ENCODE measurements at regions not wholly inside any gene's neighbourhood (a gene's known extent, or its start where the extent isn't known, plus 50 kb on each side); places are given as distances from the start of the nearest gene placed in this dataset.

- no peak overlapping the region for H3K4me3 Mint-ChIP-seq
- no peaks in the 10 kb centered on the region for H3K9me3 Mint-ChIP-seq
- H3K36me3 Mint-ChIP-seq (ENCODE audit: low read depth): no peaks in the 10 kb centered on the region
- H3K27me3 Mint-ChIP-seq (ENCODE audit: low read depth): no peaks in the 10 kb centered on the region
- no peaks in the 10 kb centered on the region for H3K4me1 Mint-ChIP-seq (ENCODE audit: low read depth)
- H3K27ac Mint-ChIP-seq: no peak overlapping the region
Observed at GRCh38 chrY:15577886-15578285, 1053.6 kb downstream of the NLGN4Y start.

GRCh38 chrY:15578761-15579160, 1054.4 kb downstream of the NLGN4Y start:
- no peaks in the 10 kb centered on the region for H3K36me3 Mint-ChIP-seq (ENCODE audit: low read depth)
- no peak overlapping the region for H3K27ac Mint-ChIP-seq
- no peak overlapping the region for H3K4me3 Mint-ChIP-seq
- H3K9me3 Mint-ChIP-seq: no peaks in the 10 kb centered on the region
- no peaks in the 10 kb centered on the region for H3K27me3 Mint-ChIP-seq (ENCODE audit: low read depth)
- no peaks in the 10 kb centered on the region for H3K4me1 Mint-ChIP-seq (ENCODE audit: low read depth)

- Mint-ChIP-seq H3K36me3 (ENCODE audit: low read depth) (no peaks in the 10 kb centered on the region), H3K27me3 (ENCODE audit: low read depth) (no peaks in the 10 kb centered on the region), H3K27ac (no peak overlapping the region), H3K4me1 (ENCODE audit: low read depth) (no peaks in the 10 kb centered on the region), H3K4me3 (no peak overlapping the region), H3K9me3 (no peaks in the 10 kb centered on the region)
Observed at GRCh38 chrY:15579245-15579644, 1054.9 kb downstream of the NLGN4Y start.

DNA sequence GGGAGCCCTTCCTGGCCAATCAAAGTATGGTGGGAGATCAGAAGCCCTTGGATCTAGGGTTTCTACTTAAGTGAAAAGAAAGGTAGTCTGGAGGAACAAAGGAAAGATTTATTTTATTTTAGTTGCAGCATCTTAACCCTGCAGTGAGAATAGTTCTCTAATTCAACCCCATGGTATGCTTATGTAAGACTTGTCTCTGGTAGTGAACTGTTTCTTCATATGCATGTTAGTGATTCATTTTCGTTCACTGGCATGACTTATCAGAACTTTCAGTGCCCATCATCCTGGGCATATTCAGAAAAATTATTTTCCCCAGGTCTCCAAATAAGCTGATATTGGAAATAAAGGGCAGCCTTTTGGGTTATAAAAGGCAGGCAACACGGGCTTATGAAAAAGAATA, 1058.8 kb downstream of the NLGN4Y start:
- Mint-ChIP-seq H3K36me3 (ENCODE audit: low read depth) (no peaks in the 10 kb centered on the region), H3K27ac (no peak overlapping the region), H3K9me3 (no peaks in the 10 kb centered on the region), H3K4me1 (ENCODE audit: low read depth) (no peaks in the 10 kb centered on the region), H3K27me3 (ENCODE audit: low read depth) (no peaks in the 10 kb centered on the region), H3K4me3 (no peak overlapping the region)

- Mint-ChIP-seq H3K36me3 (ENCODE audit: low read depth) (no peaks in the 10 kb centered on the region), H3K4me1 (ENCODE audit: low read depth) (no peaks in the 10 kb centered on the region), H3K27ac (no peak overlapping the region), H3K9me3 (no peaks in the 10 kb centered on the region), H3K27me3 (ENCODE audit: low read depth) (no peaks in the 10 kb centered on the region), H3K4me3 (no peak overlapping the region)
Observed at GRCh38 chrY:15592957-15593356, 1068.6 kb downstream of the NLGN4Y start.

DNA sequence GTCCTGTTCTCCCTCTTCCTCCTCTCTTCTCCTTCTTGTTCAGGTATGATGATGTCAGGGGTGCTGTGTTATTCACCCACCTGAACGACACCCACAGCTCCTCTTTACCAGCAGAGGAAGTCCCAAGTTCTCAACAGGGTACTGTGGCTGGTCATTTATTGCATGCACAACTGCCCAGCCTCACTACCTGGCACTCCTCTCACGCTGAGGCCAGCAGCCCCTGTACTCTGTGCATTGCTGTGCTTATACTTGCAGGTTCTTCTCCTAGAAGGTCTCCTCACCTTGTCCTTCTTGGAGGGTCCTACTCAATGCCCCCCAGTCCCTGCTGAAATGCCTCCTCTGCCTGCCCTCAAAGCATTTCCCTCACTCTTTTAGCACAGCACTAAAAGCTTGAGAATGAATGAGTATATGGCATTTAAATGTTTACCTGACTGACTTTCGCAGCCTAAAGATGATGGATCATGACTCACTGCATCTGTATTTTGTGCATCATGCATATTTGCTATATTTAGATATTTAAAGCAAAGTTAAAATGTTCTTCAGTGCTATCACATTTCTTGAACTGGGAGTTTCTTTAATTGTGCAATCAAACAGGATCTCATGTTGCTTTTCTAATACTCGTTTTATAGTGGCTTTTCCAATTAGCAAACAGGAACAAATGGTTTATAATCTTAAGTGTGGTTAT, 1069.3 kb downstream of the NLGN4Y start:
- Mint-ChIP-seq H3K27me3 (ENCODE audit: low read depth) (no peaks in the 10 kb centered on the region), H3K9me3 (no peaks in the 10 kb centered on the region), H3K36me3 (ENCODE audit: low read depth) (no peaks in the 10 kb centered on the region), H3K4me1 (ENCODE audit: low read depth) (no peaks in the 10 kb centered on the region), H3K27ac (no peak overlapping the region), H3K4me3 (no peak overlapping the region)

DNA sequence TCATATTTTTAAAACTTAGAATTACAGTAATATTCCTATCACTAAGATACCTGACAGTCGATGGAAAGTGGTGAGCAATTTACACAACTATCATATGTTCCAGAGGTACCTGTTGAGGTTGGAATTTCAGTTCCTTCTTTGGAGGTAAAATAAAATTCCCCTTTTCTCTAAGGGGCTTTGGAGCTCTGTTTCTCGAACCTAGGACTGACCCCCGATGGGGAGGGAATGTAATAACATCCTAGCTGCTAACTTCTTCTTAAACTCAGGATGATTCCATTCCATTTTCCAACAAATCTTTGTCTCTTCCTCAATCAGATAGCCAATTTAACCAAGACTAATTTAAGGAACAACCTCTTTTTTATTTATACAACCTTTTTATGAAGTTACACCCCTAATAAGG, 1069.8 kb downstream of the NLGN4Y start:
- no peaks in the 10 kb centered on the region for H3K36me3 Mint-ChIP-seq (ENCODE audit: low read depth)
- H3K27me3 Mint-ChIP-seq (ENCODE audit: low read depth): no peaks in the 10 kb centered on the region
- no peak overlapping the region for H3K27ac Mint-ChIP-seq
- H3K4me1 Mint-ChIP-seq (ENCODE audit: low read depth): no peaks in the 10 kb centered on the region
- H3K9me3 Mint-ChIP-seq: no peaks in the 10 kb centered on the region
- no peak overlapping the region for H3K4me3 Mint-ChIP-seq

DNA sequence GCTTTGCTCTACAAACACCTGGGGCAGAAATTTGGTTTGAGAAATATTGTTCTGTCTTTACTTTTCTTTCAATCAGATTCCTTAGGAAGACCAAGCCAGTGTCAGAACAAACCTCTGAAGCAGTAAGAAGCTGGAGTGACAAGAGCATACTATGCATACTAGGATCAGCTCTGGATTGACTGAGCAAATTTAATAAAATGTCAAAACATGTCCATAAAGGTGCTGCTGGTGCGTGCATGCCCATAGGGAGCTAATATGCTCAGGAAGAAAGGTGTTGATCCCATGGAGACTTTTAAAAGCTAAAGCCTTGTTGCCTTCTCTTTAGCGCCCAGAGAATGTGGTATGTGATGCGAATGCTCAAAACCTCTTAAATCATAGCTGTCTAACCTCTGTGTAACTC, 1076.2 kb downstream of the NLGN4Y start:
- H3K9me3 Mint-ChIP-seq: no peaks in the 10 kb centered on the region
- H3K36me3 Mint-ChIP-seq (ENCODE audit: low read depth): no peaks in the 10 kb centered on the region
- H3K4me1 Mint-ChIP-seq (ENCODE audit: low read depth): no peaks in the 10 kb centered on the region
- no peak overlapping the region for H3K4me3 Mint-ChIP-seq
- no peak overlapping the region for H3K27ac Mint-ChIP-seq
- H3K27me3 Mint-ChIP-seq (ENCODE audit: low read depth): no peaks in the 10 kb centered on the region

DNA sequence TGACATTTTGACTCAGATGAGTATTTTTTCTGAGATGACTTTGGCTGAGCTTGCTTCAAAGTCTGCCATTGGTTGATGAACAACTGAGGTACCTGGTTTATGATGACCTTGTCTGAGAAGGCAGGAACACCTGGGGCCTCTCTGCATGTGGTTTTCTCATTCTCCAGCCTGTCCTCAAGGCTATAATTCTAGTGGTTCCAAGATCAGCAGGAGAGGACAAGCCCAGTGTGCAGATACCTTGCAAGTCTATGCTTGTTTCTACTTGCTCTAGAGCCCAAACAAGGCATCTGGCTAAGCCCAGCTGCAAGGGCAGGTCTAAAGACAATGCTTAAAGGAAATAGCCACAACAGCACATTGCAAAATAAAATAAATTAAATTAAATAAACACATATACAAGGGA, 1100.0 kb downstream of the NLGN4Y start:
- no peaks in the 10 kb centered on the region for H3K36me3 Mint-ChIP-seq (ENCODE audit: low read depth)
- H3K27me3 Mint-ChIP-seq (ENCODE audit: low read depth): no peaks in the 10 kb centered on the region
- H3K4me3 Mint-ChIP-seq: no peak overlapping the region
- peaks cover 4% of the 10 kb centered on the region for H3K9me3 Mint-ChIP-seq
- no peak overlapping the region for H3K27ac Mint-ChIP-seq
- no peaks in the 10 kb centered on the region for H3K4me1 Mint-ChIP-seq (ENCODE audit: low read depth)

- Mint-ChIP-seq H3K4me1 (ENCODE audit: low read depth) (no peaks in the 10 kb centered on the region), H3K4me3 (no peak overlapping the region), H3K36me3 (ENCODE audit: low read depth) (no peaks in the 10 kb centered on the region), H3K9me3 (no peaks in the 10 kb centered on the region), H3K27me3 (ENCODE audit: low read depth) (no peaks in the 10 kb centered on the region), H3K27ac (no peak overlapping the region)
Observed at GRCh38 chrY:15624928-15625327, 1100.6 kb downstream of the NLGN4Y start.

- Mint-ChIP-seq H3K4me3 (no peak overlapping the region), H3K4me1 (ENCODE audit: low read depth) (no peaks in the 10 kb centered on the region), H3K27ac (no peak overlapping the region), H3K36me3 (ENCODE audit: low read depth) (no peaks in the 10 kb centered on the region), H3K27me3 (ENCODE audit: low read depth) (no peaks in the 10 kb centered on the region), H3K9me3 (no peaks in the 10 kb centered on the region)
Observed at GRCh38 chrY:15648198-15648597, 1123.9 kb downstream of the NLGN4Y start.

GRCh38 chrY:15650056-15650455, 1125.7 kb downstream of the NLGN4Y start:
- Mint-ChIP-seq H3K4me3 (no peak overlapping the region), H3K4me1 (ENCODE audit: low read depth) (no peaks in the 10 kb centered on the region), H3K27me3 (ENCODE audit: low read depth) (no peaks in the 10 kb centered on the region), H3K36me3 (ENCODE audit: low read depth) (no peaks in the 10 kb centered on the region), H3K9me3 (no peaks in the 10 kb centered on the region), H3K27ac (no peak overlapping the region)

DNA sequence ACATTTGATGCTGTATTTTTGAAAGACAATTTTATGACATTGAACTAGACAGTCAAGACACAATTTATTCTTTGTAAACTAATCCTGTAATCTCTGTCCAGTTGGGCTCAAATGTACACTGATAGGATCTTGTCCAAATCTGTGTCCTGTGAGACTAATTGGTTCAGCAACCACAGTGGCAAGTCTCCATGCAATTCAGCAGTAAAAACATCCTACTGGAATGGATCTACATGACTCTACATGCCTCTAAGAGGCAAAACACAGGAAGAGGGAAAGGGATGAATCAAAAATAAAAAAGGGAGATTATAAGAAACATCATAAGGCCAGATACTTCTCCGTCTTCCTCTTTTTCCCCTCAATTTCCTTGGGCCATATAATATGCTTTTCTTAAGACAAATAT, 1164.2 kb downstream of the NLGN4Y start:
- H3K36me3 Mint-ChIP-seq (ENCODE audit: low read depth): no peaks in the 10 kb centered on the region
- H3K4me1 Mint-ChIP-seq (ENCODE audit: low read depth): no peaks in the 10 kb centered on the region
- H3K27ac Mint-ChIP-seq: no peak overlapping the region
- no peaks in the 10 kb centered on the region for H3K27me3 Mint-ChIP-seq (ENCODE audit: low read depth)
- H3K4me3 Mint-ChIP-seq: no peak overlapping the region
- peaks cover 6% of the 10 kb centered on the region for H3K9me3 Mint-ChIP-seq

GRCh38 chrY:15689994-15690393, 1165.7 kb downstream of the NLGN4Y start:
- H3K4me3 Mint-ChIP-seq: no peak overlapping the region
- H3K4me1 Mint-ChIP-seq (ENCODE audit: low read depth): no peaks in the 10 kb centered on the region
- no peaks in the 10 kb centered on the region for H3K27me3 Mint-ChIP-seq (ENCODE audit: low read depth)
- no peaks in the 10 kb centered on the region for H3K9me3 Mint-ChIP-seq
- H3K36me3 Mint-ChIP-seq (ENCODE audit: low read depth): no peaks in the 10 kb centered on the region
- H3K27ac Mint-ChIP-seq: no peak overlapping the region

GRCh38 chrY:15702131-15702530, 1177.8 kb downstream of the NLGN4Y start:
- Mint-ChIP-seq H3K27me3 (ENCODE audit: low read depth) (no peaks in the 10 kb centered on the region), H3K4me3 (no peak overlapping the region), H3K9me3 (no peaks in the 10 kb centered on the region), H3K27ac (no peak overlapping the region), H3K36me3 (ENCODE audit: low read depth) (no peaks in the 10 kb centered on the region), H3K4me1 (ENCODE audit: low read depth) (no peaks in the 10 kb centered on the region)

- H3K9me3 Mint-ChIP-seq: no peaks in the 10 kb centered on the region
- no peak overlapping the region for H3K4me3 Mint-ChIP-seq
- no peaks in the 10 kb centered on the region for H3K36me3 Mint-ChIP-seq (ENCODE audit: low read depth)
- H3K27me3 Mint-ChIP-seq (ENCODE audit: low read depth): no peaks in the 10 kb centered on the region
- H3K4me1 Mint-ChIP-seq (ENCODE audit: low read depth): no peaks in the 10 kb centered on the region
- H3K27ac Mint-ChIP-seq: no peak overlapping the region
Observed at GRCh38 chrY:15704906-15705305, 1180.6 kb downstream of the NLGN4Y start.
